HG02623 (cell line): ENCODE measurements at regions not wholly inside any gene's neighbourhood (a gene's known extent, or its start where the extent isn't known, plus 50 kb on each side); places are given as distances from the start of the nearest gene placed in this dataset.
"Not testable (repeated sequence)": the region's sequence is repeated elsewhere in the genome, so short reads cannot be mapped to it uniquely, and the experiment has no call there.

Source experiments
- ATAC-seq: cut with Tn5 transposase; IDR thresholded peaks from one replicate; pipeline ENCODE4 v1.9.1; 2021; ENCODE audit warnings: moderate library complexity; ENCODE audit not compliant: unreplicated experiment

GRCh38 chr4:173475751-173476150, 54.3 kb downstream of the HAND2 start:
- no peak for ATAC-seq

GRCh38 chr4:173469622-173470021, 60.4 kb downstream of the HAND2 start:
- no peak for ATAC-seq

- no peak for ATAC-seq
These were observed 61.7 kb downstream of the HAND2 start for GRCh38 chr4:173468314-173468713.

GRCh38 chr4:173466101-173466500, 63.9 kb downstream of the HAND2 start:
- ATAC-seq: no peak

GRCh38 chr4:173464481-173464880, 65.5 kb downstream of the HAND2 start:
- ATAC-seq: no peak

- ATAC-seq: no peak
These were observed 64.9 kb upstream of the SCRG1 start for GRCh38 chr4:173463816-173464215.

- no peak for ATAC-seq
These were observed 62.3 kb upstream of the SCRG1 start for GRCh38 chr4:173461170-173461569.

GRCh38 chr4:173459857-173460256, 60.9 kb upstream of the SCRG1 start:
- no peak for ATAC-seq

- no peak for ATAC-seq
These were observed 59.0 kb upstream of the SCRG1 start for GRCh38 chr4:173457893-173458292.

GRCh38 chr4:173451435-173451834, 52.5 kb upstream of the SCRG1 start:
- not testable (repeated sequence) for ATAC-seq

GRCh38 chr4:173450281-173450680, 51.4 kb upstream of the SCRG1 start:
- ATAC-seq: no peak

GRCh38 chr4:173449380-173449717, 50.4 kb upstream of the SCRG1 start:
- no peak for ATAC-seq

GRCh38 chr4:173448608-173449379, 49.9 kb upstream of the SCRG1 start:
- ATAC-seq: peak; percentile 54
